MM.1S (cell line): ENCODE measurements at regions not wholly inside any gene's neighbourhood (a gene's known extent, or its start where the extent isn't known, plus 50 kb on each side); places are given as distances from the start of the nearest gene placed in this dataset.

Source experiments
- DNase-seq: peaks from one replicate; pipeline ENCODE4 v3.0.0-alpha.2; 2015
- H2AFZ ChIP-seq: fragments of 300-600 bp; sonication (generic); 2 replicates; pipeline ENCODE4 v1.6.0; 2016; ENCODE audit warnings: antibody characterized with exemption, low read length
- H3F3A ChIP-seq: fragments of 300-600 bp; sonication (generic); 2 replicates; pipeline ENCODE4 v1.6.1; 2016; ENCODE audit warnings: mild to moderate bottlenecking, antibody characterized with exemption, low read length, moderate library complexity, mixed read lengths; ENCODE audit not compliant: insufficient read depth
- H3K27ac ChIP-seq: fragments of 300-600 bp; sonication (generic); 2 replicates; pipeline ENCODE4 v1.5.1; 2016; ENCODE audit warnings: mild to moderate bottlenecking, low read length
- H3K27me3 ChIP-seq: fragments of 300-600 bp; sonication (generic); replicated peaks from 2 replicates; pipeline ENCODE4 v1.6.0; 2016; ENCODE audit warnings: low read length; ENCODE audit not compliant: insufficient read depth
- H3K36me3 ChIP-seq: fragments of 300-600 bp; sonication (generic); replicated peaks from 2 replicates; pipeline ENCODE4 v1.6.1; 2016; ENCODE audit warnings: mild to moderate bottlenecking, low read length, mixed read lengths; ENCODE audit not compliant: insufficient read depth
- H3K4me1 ChIP-seq: fragments of 300-600 bp; sonication (generic); 2 replicates; pipeline ENCODE4 v1.6.1; 2016; ENCODE audit warnings: low read length, mixed read lengths
- H3K4me2 ChIP-seq: fragments of 300-600 bp; sonication (generic); 2 replicates; pipeline ENCODE4 v1.6.0; 2016; ENCODE audit warnings: low read depth, low read length
- H3K4me3 ChIP-seq: fragments of 300-600 bp; sonication (generic); 2 replicates; pipeline ENCODE4 v1.5.1; 2016; ENCODE audit warnings: low read length, mixed read lengths
- H3K79me2 ChIP-seq: fragments of 300-600 bp; sonication (generic); 2 replicates; pipeline ENCODE4 v1.6.1; 2016; ENCODE audit warnings: mixed run types, low read length, mixed read lengths
- H3K9ac ChIP-seq: fragments of 300-600 bp; sonication (generic); 2 replicates; pipeline ENCODE4 v1.6.1; 2016; ENCODE audit warnings: low read length, mixed read lengths
- H3K9me2 ChIP-seq: fragments of 300-600 bp; sonication (generic); replicated peaks from 2 replicates; pipeline ENCODE4 v1.6.1; 2016; ENCODE audit warnings: mild to moderate bottlenecking, low read length, mixed read lengths; ENCODE audit not compliant: insufficient read depth
- H3K9me3 ChIP-seq: fragments of 300-600 bp; sonication (generic); replicated peaks from 2 replicates; pipeline ENCODE4 v1.6.1; 2016; ENCODE audit warnings: mild to moderate bottlenecking, low read length, mixed read lengths; ENCODE audit not compliant: insufficient read depth
- H4K20me1 ChIP-seq: fragments of 300-600 bp; sonication (generic); 2 replicates; pipeline ENCODE4 v1.6.1; 2016; ENCODE audit warnings: mild to moderate bottlenecking, low read length, moderate library complexity, mixed read lengths; ENCODE audit not compliant: insufficient read depth
- EZH2 ChIP-seq: fragments of 300-600 bp; sonication (generic); optimal IDR thresholded peaks from 2 replicates; pipeline ENCODE3; 2017; ENCODE audit warnings: low read depth, mild to moderate bottlenecking, antibody characterized with exemption, low read length, mixed read lengths
- EZH2phosphoT487 ChIP-seq: fragments of 300-600 bp; sonication (generic); IDR thresholded peaks from 2 replicates; pipeline ENCODE4 v1.6.1; 2018; ENCODE audit warnings: antibody characterized with exemption, low read length
- TF ChIP-seq, protein P1 (sequence below): fragments of 300-600 bp; sonication (generic); IDR thresholded peaks from 2 replicates; pipeline ENCODE4 v1.5.1; 2016; ENCODE audit warnings: antibody characterized with exemption, low read length, mixed read lengths

DNA sequence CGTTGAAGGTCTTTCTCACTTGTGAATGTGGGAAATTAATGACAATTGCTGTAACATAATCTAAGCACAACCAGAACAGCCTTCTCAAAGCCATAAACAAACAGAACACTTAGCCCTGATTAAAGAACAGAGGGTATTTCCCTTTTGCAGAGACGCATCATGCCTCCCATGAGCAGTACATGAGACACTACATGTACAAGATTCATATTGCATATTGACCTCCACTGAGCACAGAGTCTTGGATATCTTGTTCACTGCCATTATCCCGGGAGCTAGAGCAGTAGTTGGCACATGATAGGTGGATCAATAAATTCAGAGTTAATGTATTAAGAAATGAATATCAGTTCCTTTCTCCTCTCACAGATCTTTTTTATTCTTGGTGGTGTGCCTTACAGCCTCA lies 1194.3 kb upstream of the TENM4 start:
- Histone ChIP-seq H3K27ac (no peak overlapping the region), H3F3A (no peaks in the 10 kb centered on the region), H3K36me3 (no peaks in the 10 kb centered on the region), H4K20me1 (no peaks in the 10 kb centered on the region), H3K4me2 (no peak overlapping the region), H3K27me3 (no peaks in the 10 kb centered on the region), H3K79me2 (no peaks in the 10 kb centered on the region), H3K4me1 (no peaks in the 10 kb centered on the region), H3K4me3 (no peak overlapping the region), H3K9ac (no peak overlapping the region), H3K9me2 (no peaks in the 10 kb centered on the region), H3K9me3 (no peaks in the 10 kb centered on the region), H2AFZ (no peak overlapping the region)
- DNase-seq, result no peak
- TF ChIP-seq, protein P1, sequence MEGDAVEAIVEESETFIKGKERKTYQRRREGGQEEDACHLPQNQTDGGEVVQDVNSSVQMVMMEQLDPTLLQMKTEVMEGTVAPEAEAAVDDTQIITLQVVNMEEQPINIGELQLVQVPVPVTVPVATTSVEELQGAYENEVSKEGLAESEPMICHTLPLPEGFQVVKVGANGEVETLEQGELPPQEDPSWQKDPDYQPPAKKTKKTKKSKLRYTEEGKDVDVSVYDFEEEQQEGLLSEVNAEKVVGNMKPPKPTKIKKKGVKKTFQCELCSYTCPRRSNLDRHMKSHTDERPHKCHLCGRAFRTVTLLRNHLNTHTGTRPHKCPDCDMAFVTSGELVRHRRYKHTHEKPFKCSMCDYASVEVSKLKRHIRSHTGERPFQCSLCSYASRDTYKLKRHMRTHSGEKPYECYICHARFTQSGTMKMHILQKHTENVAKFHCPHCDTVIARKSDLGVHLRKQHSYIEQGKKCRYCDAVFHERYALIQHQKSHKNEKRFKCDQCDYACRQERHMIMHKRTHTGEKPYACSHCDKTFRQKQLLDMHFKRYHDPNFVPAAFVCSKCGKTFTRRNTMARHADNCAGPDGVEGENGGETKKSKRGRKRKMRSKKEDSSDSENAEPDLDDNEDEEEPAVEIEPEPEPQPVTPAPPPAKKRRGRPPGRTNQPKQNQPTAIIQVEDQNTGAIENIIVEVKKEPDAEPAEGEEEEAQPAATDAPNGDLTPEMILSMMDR, result no peak
- TF ChIP-seq EZH2phosphoT487, result no peak
- no peak for TF ChIP-seq EZH2

DNA sequence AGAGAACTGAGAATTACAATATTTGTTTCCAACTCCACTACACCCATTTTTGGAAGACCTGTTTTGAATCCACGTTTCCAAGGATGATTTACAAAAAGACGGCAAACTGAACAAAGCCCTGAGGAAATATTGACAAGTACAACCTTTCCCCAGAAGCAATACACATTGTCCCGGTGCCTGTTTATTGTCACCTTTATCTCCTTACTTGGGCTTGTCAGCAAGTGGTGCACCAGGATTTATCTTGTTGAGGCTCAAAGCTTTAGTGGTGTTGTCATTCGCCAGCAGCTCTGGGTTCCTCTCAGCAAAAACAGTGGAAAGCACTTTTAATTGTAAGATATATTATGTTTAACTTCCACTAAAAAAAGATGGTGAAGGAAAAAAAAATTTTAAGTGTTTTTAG lies 1191.9 kb upstream of the TENM4 start:
- Histone ChIP-seq H3K27me3 (no peaks in the 10 kb centered on the region), H3K4me1 (no peaks in the 10 kb centered on the region), H3F3A (no peaks in the 10 kb centered on the region), H3K4me3 (no peak overlapping the region), H4K20me1 (no peaks in the 10 kb centered on the region), H3K4me2 (no peak overlapping the region), H3K9me3 (no peaks in the 10 kb centered on the region), H3K9me2 (no peaks in the 10 kb centered on the region), H3K27ac (no peak overlapping the region), H3K36me3 (no peaks in the 10 kb centered on the region), H3K79me2 (no peaks in the 10 kb centered on the region), H3K9ac (no peak overlapping the region), H2AFZ (no peak overlapping the region)
- no peak for TF ChIP-seq EZH2phosphoT487
- TF ChIP-seq, protein P1, result no peak
- no peak for TF ChIP-seq EZH2
- no peak for DNase-seq

DNA sequence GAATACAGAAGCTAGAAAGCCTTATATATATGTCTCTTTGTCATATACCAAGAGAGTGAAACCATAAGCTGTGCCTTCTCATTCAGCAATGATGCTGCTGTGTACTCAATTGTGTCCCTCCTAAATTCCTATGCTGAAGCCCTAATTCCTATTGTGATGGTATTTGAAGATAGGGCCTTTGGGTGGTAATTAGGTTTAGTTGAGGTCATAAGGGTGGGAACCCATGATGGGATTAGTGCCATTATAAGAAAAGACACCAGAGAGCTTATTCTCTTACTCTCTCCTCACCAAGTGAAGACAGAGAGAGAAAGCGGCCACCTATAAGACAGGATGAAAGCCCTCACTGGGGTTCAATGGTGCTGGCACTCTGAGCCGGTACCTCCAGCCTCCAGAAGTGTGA lies 1191.3 kb upstream of the TENM4 start:
- Histone ChIP-seq H3K9ac (no peak overlapping the region), H3K27ac (no peak overlapping the region)

More for the DNA sequence above, 1191.3 kb upstream of the TENM4 start:
- Histone ChIP-seq H3K27me3 (no peaks in the 10 kb centered on the region), H3F3A (no peaks in the 10 kb centered on the region), H3K4me1 (no peaks in the 10 kb centered on the region), H4K20me1 (no peaks in the 10 kb centered on the region), H3K4me3 (no peak overlapping the region), H3K9me3 (no peaks in the 10 kb centered on the region), H3K4me2 (no peak overlapping the region), H3K9me2 (no peaks in the 10 kb centered on the region), H2AFZ (no peak overlapping the region), H3K36me3 (no peaks in the 10 kb centered on the region), H3K79me2 (no peaks in the 10 kb centered on the region)
- no peak for DNase-seq
- TF ChIP-seq EZH2phosphoT487, result no peak
- TF ChIP-seq EZH2, result no peak
- TF ChIP-seq, protein P1, result no peak
